Erythroblast (primary cell): ENCODE measurements at regions not wholly inside any gene's neighbourhood (a gene's known extent, or its start where the extent isn't known, plus 50 kb on each side); places are given as distances from the start of the nearest gene placed in this dataset.

Experiments used
- GATA1 ChIP-seq: IDR thresholded peaks from 2 replicates; pipeline ENCODE4 v1.6.1; 2011; ENCODE audit warnings: low read depth, mild to moderate bottlenecking, control low read depth, low read length, moderate library complexity
- POLR2A ChIP-seq: IDR thresholded peaks from 2 replicates; pipeline ENCODE4 v1.6.1; 2011; ENCODE audit warnings: mild to moderate bottlenecking, low read length

GRCh38 chr15:70579766-70580165, 183.6 kb downstream of the UACA start:
- TF ChIP-seq POLR2A (no peak), GATA1 (no peak)
